Liver (tissue), 3 donors: ENCODE measurements at regions not wholly inside any gene's neighbourhood (a gene's known extent, or its start where the extent isn't known, plus 50 kb on each side); places are given as distances from the start of the nearest gene placed in this dataset.

ENCODE experiments used
- FOXA1 ChIP-seq: IDR thresholded peaks from 2 replicates; pipeline ENCODE4 v1.6.1; 2016; ENCODE audit warnings: antibody characterized with exemption
- HNF4G ChIP-seq: IDR thresholded peaks from 2 replicates; pipeline ENCODE4 v1.6.1; 2016; ENCODE audit warnings: antibody characterized with exemption
- TF ChIP-seq, protein P1 (sequence below): fragments of 150-350 bp; IDR thresholded peaks from 2 replicates; pipeline ENCODE4 v1.5.1; 2017; ENCODE audit warnings: improper control_type of control experiment, low read depth, low read length; ENCODE audit not compliant: missing input control
- donor health status: healthy.
- donor health status: healthy.

DNA sequence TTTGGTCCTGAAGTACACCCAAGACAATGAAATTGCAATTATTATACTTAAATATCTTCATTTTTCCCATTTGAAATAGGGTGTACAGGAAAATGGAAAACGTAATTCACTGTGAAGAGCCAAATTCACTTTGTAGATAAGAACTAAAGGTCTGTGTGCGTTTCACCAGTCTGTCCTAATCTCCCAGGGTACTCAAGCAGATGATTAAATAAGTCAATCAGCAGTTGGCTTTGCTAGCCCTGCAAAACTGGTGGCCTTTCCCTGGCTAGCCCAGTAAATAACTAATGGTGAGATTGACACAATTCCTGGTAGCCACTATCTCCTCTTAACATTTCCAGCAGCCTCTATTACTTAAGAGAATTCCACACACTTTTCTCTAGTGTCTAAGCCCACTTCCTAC lies 389.3 kb downstream of the TBL1XR1 start:
- TF ChIP-seq, protein P1, sequence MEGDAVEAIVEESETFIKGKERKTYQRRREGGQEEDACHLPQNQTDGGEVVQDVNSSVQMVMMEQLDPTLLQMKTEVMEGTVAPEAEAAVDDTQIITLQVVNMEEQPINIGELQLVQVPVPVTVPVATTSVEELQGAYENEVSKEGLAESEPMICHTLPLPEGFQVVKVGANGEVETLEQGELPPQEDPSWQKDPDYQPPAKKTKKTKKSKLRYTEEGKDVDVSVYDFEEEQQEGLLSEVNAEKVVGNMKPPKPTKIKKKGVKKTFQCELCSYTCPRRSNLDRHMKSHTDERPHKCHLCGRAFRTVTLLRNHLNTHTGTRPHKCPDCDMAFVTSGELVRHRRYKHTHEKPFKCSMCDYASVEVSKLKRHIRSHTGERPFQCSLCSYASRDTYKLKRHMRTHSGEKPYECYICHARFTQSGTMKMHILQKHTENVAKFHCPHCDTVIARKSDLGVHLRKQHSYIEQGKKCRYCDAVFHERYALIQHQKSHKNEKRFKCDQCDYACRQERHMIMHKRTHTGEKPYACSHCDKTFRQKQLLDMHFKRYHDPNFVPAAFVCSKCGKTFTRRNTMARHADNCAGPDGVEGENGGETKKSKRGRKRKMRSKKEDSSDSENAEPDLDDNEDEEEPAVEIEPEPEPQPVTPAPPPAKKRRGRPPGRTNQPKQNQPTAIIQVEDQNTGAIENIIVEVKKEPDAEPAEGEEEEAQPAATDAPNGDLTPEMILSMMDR, result no peak
- TF ChIP-seq HNF4G (no peak), FOXA1 (no peak)
